22Rv1 (cell line): ENCODE measurements at regions not wholly inside any gene's neighbourhood (a gene's known extent, or its start where the extent isn't known, plus 50 kb on each side); places are given as distances from the start of the nearest gene placed in this dataset.

Source experiments
- ZFX ChIP-seq: fragments of 450-650 bp; IDR thresholded peaks from 2 replicates; pipeline ENCODE4 v1.6.1; 2017; ENCODE audit warnings: antibody characterized with exemption, borderline replicate concordance
- TF ChIP-seq, protein P1 (sequence below): fragments of 450-650 bp; IDR thresholded peaks from 2 replicates; pipeline ENCODE4 v1.5.1; 2017; ENCODE audit warnings: mild to moderate bottlenecking

DNA sequence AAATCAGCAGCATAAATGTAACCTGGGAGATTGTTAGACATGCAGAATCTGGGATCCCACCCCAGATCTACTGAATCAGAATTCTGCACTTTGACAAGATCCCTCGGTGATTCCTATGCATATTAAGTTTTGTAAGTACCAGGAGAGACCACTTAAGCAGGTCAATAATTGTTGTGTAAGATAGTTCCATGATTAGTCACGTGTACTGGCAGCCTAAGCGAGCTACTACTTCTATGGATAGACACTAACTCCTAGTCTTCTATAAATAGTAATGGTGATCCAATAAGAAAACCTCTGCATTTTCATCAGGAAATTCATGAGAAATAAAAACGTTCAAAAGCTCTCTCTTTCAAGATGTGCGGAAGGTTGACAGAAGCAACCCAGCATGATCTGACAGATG lies 988.2 kb upstream of the CHAC2 start:
- TF ChIP-seq, protein P1, sequence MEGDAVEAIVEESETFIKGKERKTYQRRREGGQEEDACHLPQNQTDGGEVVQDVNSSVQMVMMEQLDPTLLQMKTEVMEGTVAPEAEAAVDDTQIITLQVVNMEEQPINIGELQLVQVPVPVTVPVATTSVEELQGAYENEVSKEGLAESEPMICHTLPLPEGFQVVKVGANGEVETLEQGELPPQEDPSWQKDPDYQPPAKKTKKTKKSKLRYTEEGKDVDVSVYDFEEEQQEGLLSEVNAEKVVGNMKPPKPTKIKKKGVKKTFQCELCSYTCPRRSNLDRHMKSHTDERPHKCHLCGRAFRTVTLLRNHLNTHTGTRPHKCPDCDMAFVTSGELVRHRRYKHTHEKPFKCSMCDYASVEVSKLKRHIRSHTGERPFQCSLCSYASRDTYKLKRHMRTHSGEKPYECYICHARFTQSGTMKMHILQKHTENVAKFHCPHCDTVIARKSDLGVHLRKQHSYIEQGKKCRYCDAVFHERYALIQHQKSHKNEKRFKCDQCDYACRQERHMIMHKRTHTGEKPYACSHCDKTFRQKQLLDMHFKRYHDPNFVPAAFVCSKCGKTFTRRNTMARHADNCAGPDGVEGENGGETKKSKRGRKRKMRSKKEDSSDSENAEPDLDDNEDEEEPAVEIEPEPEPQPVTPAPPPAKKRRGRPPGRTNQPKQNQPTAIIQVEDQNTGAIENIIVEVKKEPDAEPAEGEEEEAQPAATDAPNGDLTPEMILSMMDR: no peak
- no peak for TF ChIP-seq ZFX
